ENCODE measurements at regions not wholly inside any gene's neighbourhood (a gene's known extent, or its start where the extent isn't known, plus 50 kb on each side); places are given as distances from the start of the nearest gene placed in this dataset.

GRCh38 chr10:86598151-86598550, 56.2 kb upstream of the OPN4 start:
- H3K27ac ChIP-seq: no peak overlapping the region
- no peak for TF ChIP-seq CTCF (IDR thresholded peaks at IDR 0.05)

GRCh38 chr10:86599041-86599440, 55.3 kb upstream of the OPN4 start:
- Histone ChIP-seq H3K4me1 (ENCODE audit: control insufficient read depth in 1 of 2, insufficient read depth in 1 of 2, low read depth in 1 of 2, low read length in 1 of 2) (no peaks in the 10 kb centered on the region), H3K9me3 (no peaks in the 10 kb centered on the region), H3K27ac (no peak overlapping the region), H3K4me3 (ENCODE audit: low read depth in 1 of 2, low read length in 1 of 2) (no peak overlapping the region), H3K27me3 (no peaks in the 10 kb centered on the region), H3K36me3 (no peaks in the 10 kb centered on the region)
- TF ChIP-seq CTCF (IDR thresholded peaks at IDR 0.05): no peak

More at GRCh38 chr10:86598151-86598550, 56.2 kb upstream of the OPN4 start:
- H3K27me3 ChIP-seq: no peaks in the 10 kb centered on the region
- H3K4me1 ChIP-seq (ENCODE audit: control insufficient read depth in 1 of 2, insufficient read depth in 1 of 2, low read depth in 1 of 2, low read length in 1 of 2): no peaks in the 10 kb centered on the region
- no peaks in the 10 kb centered on the region for H3K36me3 ChIP-seq
- no peaks in the 10 kb centered on the region for H3K9me3 ChIP-seq
- no peak overlapping the region for H3K4me3 ChIP-seq (ENCODE audit: low read depth in 1 of 2, low read length in 1 of 2)

GRCh38 chr10:86599729-86600128, 54.6 kb upstream of the OPN4 start:
- Histone ChIP-seq H3K9me3 (no peaks in the 10 kb centered on the region), H3K27ac (no peak overlapping the region), H3K36me3 (no peaks in the 10 kb centered on the region), H3K4me3 (ENCODE audit: low read depth in 1 of 2, low read length in 1 of 2) (no peak overlapping the region), H3K27me3 (no peaks in the 10 kb centered on the region), H3K4me1 (ENCODE audit: control insufficient read depth in 1 of 2, insufficient read depth in 1 of 2, low read depth in 1 of 2, low read length in 1 of 2) (no peaks in the 10 kb centered on the region)
- TF ChIP-seq CTCF (IDR thresholded peaks at IDR 0.05): no peak

GRCh38 chr10:86600296-86600695, 54.1 kb upstream of the OPN4 start:
- Histone ChIP-seq H3K4me1 (ENCODE audit: control insufficient read depth in 1 of 2, insufficient read depth in 1 of 2, low read depth in 1 of 2, low read length in 1 of 2) (no peaks in the 10 kb centered on the region), H3K36me3 (no peaks in the 10 kb centered on the region), H3K27me3 (no peaks in the 10 kb centered on the region), H3K9me3 (no peaks in the 10 kb centered on the region), H3K27ac (no peak overlapping the region), H3K4me3 (ENCODE audit: low read depth in 1 of 2, low read length in 1 of 2) (no peak overlapping the region)
- no peak for TF ChIP-seq CTCF (IDR thresholded peaks at IDR 0.05)

GRCh38 chr10:86601956-86602602, 52.3 kb upstream of the OPN4 start:
- Histone ChIP-seq H3K4me3 (ENCODE audit: low read depth in 1 of 2, low read length in 1 of 2) (no peak overlapping the region), H3K27ac (no peak overlapping the region), H3K4me1 (ENCODE audit: control insufficient read depth in 1 of 2, insufficient read depth in 1 of 2, low read depth in 1 of 2, low read length in 1 of 2) (no peaks in the 10 kb centered on the region), H3K36me3 (no peaks in the 10 kb centered on the region), H3K9me3 (no peaks in the 10 kb centered on the region), H3K27me3 (no peaks in the 10 kb centered on the region)
- no peak for TF ChIP-seq CTCF (IDR thresholded peaks at IDR 0.05)
